Nephron (organoid): ENCODE measurements at regions not wholly inside any gene's neighbourhood (a gene's known extent, or its start where the extent isn't known, plus 50 kb on each side); places are given as distances from the start of the nearest gene placed in this dataset.

Source experiments
- H3K27ac Mint-ChIP-seq, 3 experiments: 2 replicates each; pipeline ENCODE4 v1.8.0; 2020; ENCODE audit warnings: mixed read lengths in 3 of 3, mild to moderate bottlenecking in 2 of 3, moderate library complexity in 1 of 3
- H3K27me3 Mint-ChIP-seq: 2 replicates; pipeline ENCODE4 v1.8.0; 2021; ENCODE audit warnings: low read depth, mild to moderate bottlenecking, moderate library complexity, mixed read lengths
- H3K36me3 Mint-ChIP-seq: 2 replicates; pipeline ENCODE4 v1.8.0; 2020; ENCODE audit warnings: low read depth, mixed read lengths
- H3K4me1 Mint-ChIP-seq: 2 replicates; pipeline ENCODE4 v1.8.0; 2020; ENCODE audit warnings: mixed read lengths
- H3K4me3 Mint-ChIP-seq, 3 experiments: 2 replicates each; pipeline ENCODE4 v1.8.0; 2020; ENCODE audit warnings: mild to moderate bottlenecking in 3 of 3, mixed read lengths in 3 of 3, moderate library complexity in 2 of 3
- H3K9me3 Mint-ChIP-seq: 2 replicates; pipeline ENCODE4 v1.8.0; 2020; ENCODE audit warnings: mixed read lengths
- CTCF ChIP-seq, 3 experiments: fragments of 200-600 bp; sonication (generic); IDR thresholded peaks; one replicate each; pipeline ENCODE4 v1.5.0; 2021; ENCODE audit warnings: antibody characterized with exemption in 3 of 3; ENCODE audit not compliant: unreplicated experiment in 3 of 3

GRCh38 chr22:33204408-33204807 lies 146.2 kb upstream of the SYN3 start:
- no peaks in the 10 kb centered on the region for H3K4me1 Mint-ChIP-seq
- no peak for TF ChIP-seq CTCF (IDR thresholded peaks at IDR 0.05; ENCODE audit: unreplicated experiment in 3 of 3)
- H3K9me3 Mint-ChIP-seq, result no peaks in the 10 kb centered on the region

GRCh38 chr22:33202455-33202854 lies 144.3 kb upstream of the SYN3 start:
- H3K9me3 Mint-ChIP-seq, result peaks cover 3% of the 10 kb centered on the region
- no peak overlapping the region for H3K27ac Mint-ChIP-seq
- no peaks in the 10 kb centered on the region for H3K36me3 Mint-ChIP-seq
- H3K4me1 Mint-ChIP-seq, result no peaks in the 10 kb centered on the region
- TF ChIP-seq CTCF (IDR thresholded peaks at IDR 0.05; ENCODE audit: unreplicated experiment in 3 of 3), result no peak
- H3K4me3 Mint-ChIP-seq, result no peak overlapping the region
- H3K27me3 Mint-ChIP-seq, result peaks cover 46% of the 10 kb centered on the region

More at GRCh38 chr22:33204408-33204807, 146.2 kb upstream of the SYN3 start:
- H3K27ac Mint-ChIP-seq, result no peak overlapping the region
- H3K4me3 Mint-ChIP-seq, result no peak overlapping the region
- H3K36me3 Mint-ChIP-seq, result no peaks in the 10 kb centered on the region
- peaks cover 47% of the 10 kb centered on the region for H3K27me3 Mint-ChIP-seq

- Mint-ChIP-seq H3K36me3 (no peaks in the 10 kb centered on the region), H3K4me1 (no peaks in the 10 kb centered on the region), H3K27ac (no peak overlapping the region), H3K4me3 (no peak overlapping the region), H3K9me3 (peaks cover 3% of the 10 kb centered on the region), H3K27me3 (no peaks in the 10 kb centered on the region)
- TF ChIP-seq CTCF (IDR thresholded peaks at IDR 0.05; ENCODE audit: unreplicated experiment in 3 of 3), result no peak
Observed at GRCh38 chr22:33194529-33195077, 136.4 kb upstream of the SYN3 start.

- no peaks in the 10 kb centered on the region for H3K36me3 Mint-ChIP-seq
- H3K27ac Mint-ChIP-seq, result no peak overlapping the region
- no peaks in the 10 kb centered on the region for H3K9me3 Mint-ChIP-seq
- H3K27me3 Mint-ChIP-seq, result no peaks in the 10 kb centered on the region
- H3K4me3 Mint-ChIP-seq, result no peak overlapping the region
- no peak for TF ChIP-seq CTCF (IDR thresholded peaks at IDR 0.05; ENCODE audit: unreplicated experiment in 3 of 3)
- H3K4me1 Mint-ChIP-seq, result no peaks in the 10 kb centered on the region
Observed at GRCh38 chr22:33192156-33192555, 134.0 kb upstream of the SYN3 start.

GRCh38 chr22:33188326-33188725 lies 130.1 kb upstream of the SYN3 start:
- no peaks in the 10 kb centered on the region for H3K4me1 Mint-ChIP-seq
- H3K4me3 Mint-ChIP-seq, result no peak overlapping the region
- H3K27ac Mint-ChIP-seq, result no peak overlapping the region
- no peaks in the 10 kb centered on the region for H3K36me3 Mint-ChIP-seq
- TF ChIP-seq CTCF (IDR thresholded peaks at IDR 0.05; ENCODE audit: unreplicated experiment in 3 of 3), result no peak
- H3K9me3 Mint-ChIP-seq, result peaks cover 4% of the 10 kb centered on the region
- no peaks in the 10 kb centered on the region for H3K27me3 Mint-ChIP-seq

- H3K27me3 Mint-ChIP-seq, result no peaks in the 10 kb centered on the region
- H3K4me1 Mint-ChIP-seq, result no peaks in the 10 kb centered on the region
- H3K27ac Mint-ChIP-seq, result no peak overlapping the region
- no peak overlapping the region for H3K4me3 Mint-ChIP-seq
- H3K9me3 Mint-ChIP-seq, result peaks cover 4% of the 10 kb centered on the region
- no peak for TF ChIP-seq CTCF (IDR thresholded peaks at IDR 0.05; ENCODE audit: unreplicated experiment in 3 of 3)
- no peaks in the 10 kb centered on the region for H3K36me3 Mint-ChIP-seq
Observed at GRCh38 chr22:33186816-33187215, 128.6 kb upstream of the SYN3 start.
